Fibroblast of pulmonary artery (primary cell): ENCODE measurements at regions not wholly inside any gene's neighbourhood (a gene's known extent, or its start where the extent isn't known, plus 50 kb on each side); places are given as distances from the start of the nearest gene placed in this dataset.

Experiments used
- DNase-seq: peaks from one replicate; pipeline ENCODE4 v3.0.0-alpha.2; 2010; ENCODE audit warnings: low read depth
- H3K4me3 ChIP-seq: replicated peaks from 2 replicates; pipeline ENCODE4 v1.5.1; 2011; ENCODE audit warnings: low read depth, mild to moderate bottlenecking, control low read depth, low read length, moderate library complexity
- TF ChIP-seq, protein P1 (sequence below): IDR thresholded peaks from 2 replicates; pipeline ENCODE4 v1.5.1; 2011; ENCODE audit warnings: mild to moderate bottlenecking, control low read depth, low read length, inconsistent platforms; ENCODE audit errors: missing control alignments

- no peak overlapping the region for H3K4me3 ChIP-seq
- TF ChIP-seq, protein P1, sequence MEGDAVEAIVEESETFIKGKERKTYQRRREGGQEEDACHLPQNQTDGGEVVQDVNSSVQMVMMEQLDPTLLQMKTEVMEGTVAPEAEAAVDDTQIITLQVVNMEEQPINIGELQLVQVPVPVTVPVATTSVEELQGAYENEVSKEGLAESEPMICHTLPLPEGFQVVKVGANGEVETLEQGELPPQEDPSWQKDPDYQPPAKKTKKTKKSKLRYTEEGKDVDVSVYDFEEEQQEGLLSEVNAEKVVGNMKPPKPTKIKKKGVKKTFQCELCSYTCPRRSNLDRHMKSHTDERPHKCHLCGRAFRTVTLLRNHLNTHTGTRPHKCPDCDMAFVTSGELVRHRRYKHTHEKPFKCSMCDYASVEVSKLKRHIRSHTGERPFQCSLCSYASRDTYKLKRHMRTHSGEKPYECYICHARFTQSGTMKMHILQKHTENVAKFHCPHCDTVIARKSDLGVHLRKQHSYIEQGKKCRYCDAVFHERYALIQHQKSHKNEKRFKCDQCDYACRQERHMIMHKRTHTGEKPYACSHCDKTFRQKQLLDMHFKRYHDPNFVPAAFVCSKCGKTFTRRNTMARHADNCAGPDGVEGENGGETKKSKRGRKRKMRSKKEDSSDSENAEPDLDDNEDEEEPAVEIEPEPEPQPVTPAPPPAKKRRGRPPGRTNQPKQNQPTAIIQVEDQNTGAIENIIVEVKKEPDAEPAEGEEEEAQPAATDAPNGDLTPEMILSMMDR: no peak
- no peak for DNase-seq
Measured at GRCh38 chr3:145333931-145334330, 827.1 kb downstream of the PLOD2 start.

DNA sequence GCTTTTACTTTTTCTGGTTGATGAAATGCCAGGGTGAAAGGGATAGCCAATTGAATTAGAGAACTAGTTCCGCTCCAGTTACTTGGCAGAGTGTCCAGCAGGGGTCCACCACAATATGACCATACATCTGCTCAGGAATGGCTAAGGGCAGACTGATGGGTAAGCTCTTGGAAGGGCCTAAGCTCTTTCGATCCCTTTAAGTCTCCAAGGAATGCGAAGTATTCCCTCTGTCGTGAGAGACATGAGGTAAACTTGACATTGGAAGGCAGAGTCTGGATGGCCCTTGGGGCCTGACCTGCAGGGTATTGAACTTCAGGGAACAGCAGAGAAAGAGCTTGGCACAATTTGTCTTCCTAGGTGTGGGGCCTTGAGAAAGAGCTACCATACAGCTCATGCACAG is 805.8 kb downstream of the PLOD2 start:
- TF ChIP-seq, protein P1: no peak
- no peak for DNase-seq
- H3K4me3 ChIP-seq: no peak overlapping the region

- TF ChIP-seq, protein P1: no peak
- no peak overlapping the region for H3K4me3 ChIP-seq
- DNase-seq: no peak
Measured at GRCh38 chr3:145357453-145357852, 803.5 kb downstream of the PLOD2 start.

DNA sequence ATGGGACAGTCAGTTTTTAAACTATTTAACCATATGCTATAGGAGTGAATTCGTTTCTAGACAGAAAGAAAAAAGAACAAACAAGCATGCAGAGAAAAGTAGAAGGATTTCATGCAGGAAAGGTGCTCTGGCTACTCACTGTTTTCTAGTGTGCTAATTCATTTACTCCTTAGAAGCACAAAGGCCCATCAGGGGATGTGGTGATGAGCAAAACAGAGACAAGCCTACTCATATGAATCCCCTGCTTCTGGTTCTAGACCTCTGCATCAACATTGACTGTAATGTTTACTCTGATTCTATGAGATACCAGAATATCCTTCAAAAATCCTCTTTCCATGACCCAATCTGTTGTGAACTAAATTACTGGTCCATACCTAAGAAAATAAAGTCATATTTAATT is 801.9 kb downstream of the PLOD2 start:
- TF ChIP-seq, protein P1: no peak
- no peak overlapping the region for H3K4me3 ChIP-seq
- DNase-seq: no peak

GRCh38 chr3:145368748-145369147 is 792.2 kb downstream of the PLOD2 start:
- TF ChIP-seq, protein P1: no peak
- H3K4me3 ChIP-seq: no peak overlapping the region
- no peak for DNase-seq

- TF ChIP-seq, protein P1: no peak
- DNase-seq: no peak
Measured at GRCh38 chr3:145370870-145371269, 790.1 kb downstream of the PLOD2 start.

DNA sequence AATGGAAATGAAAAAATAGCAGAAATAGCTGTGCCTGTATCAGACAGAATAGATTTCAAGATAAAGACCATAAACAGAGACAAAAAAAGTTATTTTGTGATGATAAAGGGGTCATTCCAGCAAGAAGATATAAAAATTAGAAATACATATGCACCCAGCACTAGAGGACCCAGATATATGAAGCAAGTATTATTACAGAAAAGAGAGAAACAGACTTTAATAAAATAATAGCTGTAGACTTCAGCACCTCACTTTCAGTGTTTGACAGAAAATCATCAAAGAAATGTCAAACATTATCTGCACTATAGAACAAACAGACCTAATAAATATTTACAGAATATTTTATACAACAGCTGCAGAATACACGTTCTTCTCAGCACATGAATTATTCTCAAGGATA is 783.7 kb downstream of the PLOD2 start:
- no peak for DNase-seq
- H3K4me3 ChIP-seq: no peak overlapping the region
- TF ChIP-seq, protein P1: no peak

More at GRCh38 chr3:145370870-145371269, 790.1 kb downstream of the PLOD2 start:
- H3K4me3 ChIP-seq: no peak overlapping the region
